ENCODE measurements at regions not wholly inside any gene's neighbourhood (a gene's known extent, or its start where the extent isn't known, plus 50 kb on each side); places are given as distances from the start of the nearest gene placed in this dataset.

DNA sequence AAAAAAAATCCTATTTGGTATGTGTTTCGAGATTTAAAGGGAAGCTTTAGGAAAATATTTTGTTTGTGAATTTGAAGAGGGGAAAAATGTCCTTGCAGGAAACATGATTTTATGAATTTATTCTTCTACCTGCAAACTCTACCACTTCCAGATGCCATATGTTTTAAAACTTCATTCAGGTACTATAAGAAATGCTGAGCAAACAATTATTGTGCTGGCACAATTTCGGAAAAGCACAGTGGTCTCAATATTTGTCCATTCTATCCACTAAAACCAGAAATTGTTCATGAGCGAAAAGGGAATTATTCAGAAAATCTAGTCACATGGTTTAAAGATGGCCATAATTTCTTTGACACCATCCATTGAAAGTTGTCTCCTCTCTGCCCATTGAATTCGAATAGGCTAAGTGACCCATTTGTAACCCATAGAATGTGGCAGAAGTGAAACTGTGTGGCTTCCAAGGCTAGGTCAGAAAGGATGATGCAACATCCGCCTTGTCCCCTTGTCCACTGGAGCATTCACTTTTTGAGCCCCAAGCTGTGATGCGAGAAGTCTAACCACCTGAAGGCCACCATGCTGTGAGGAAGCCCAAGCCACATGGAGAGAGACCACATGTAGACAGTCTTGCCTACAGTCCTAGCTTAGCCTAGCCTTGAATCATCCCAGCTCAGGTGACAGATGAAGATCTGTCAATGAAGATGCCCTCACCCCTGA lies 189.8 kb upstream of the PRKCQ start:
- no peak for DNase-seq (ENCODE audit: low read depth)

DNA sequence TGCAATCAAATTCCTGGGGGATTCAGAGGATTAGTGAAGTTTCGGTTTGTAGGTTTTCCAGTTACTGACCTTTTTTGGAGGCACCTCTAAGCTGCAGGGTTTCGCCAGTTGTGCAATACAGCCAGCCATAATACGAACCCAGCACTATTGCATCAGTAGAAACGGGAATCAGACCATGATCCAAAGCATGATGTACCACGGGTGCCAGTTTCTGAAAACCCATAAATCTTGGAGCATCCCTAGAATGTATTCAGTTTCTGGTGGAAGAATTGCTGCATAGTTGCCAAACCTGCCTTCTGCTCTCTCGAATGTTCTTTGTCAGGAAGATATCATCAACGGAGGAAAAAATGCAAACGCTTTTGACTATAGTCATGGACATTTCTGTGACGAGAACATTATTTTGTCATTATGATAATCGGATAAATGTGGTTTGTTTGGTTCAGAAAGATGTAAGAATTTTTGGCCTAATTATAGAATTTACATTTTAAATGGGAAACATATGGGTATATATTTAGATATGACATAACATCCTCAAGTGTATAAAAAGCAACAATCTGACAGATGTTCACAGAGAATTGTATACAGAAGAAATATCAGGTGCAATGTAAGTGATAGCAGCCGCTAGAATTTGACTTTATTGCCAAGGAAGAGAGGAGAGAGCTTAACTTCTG lies 186.2 kb upstream of the PRKCQ start:
- DNase-seq (ENCODE audit: low read depth) = no peak

DNA sequence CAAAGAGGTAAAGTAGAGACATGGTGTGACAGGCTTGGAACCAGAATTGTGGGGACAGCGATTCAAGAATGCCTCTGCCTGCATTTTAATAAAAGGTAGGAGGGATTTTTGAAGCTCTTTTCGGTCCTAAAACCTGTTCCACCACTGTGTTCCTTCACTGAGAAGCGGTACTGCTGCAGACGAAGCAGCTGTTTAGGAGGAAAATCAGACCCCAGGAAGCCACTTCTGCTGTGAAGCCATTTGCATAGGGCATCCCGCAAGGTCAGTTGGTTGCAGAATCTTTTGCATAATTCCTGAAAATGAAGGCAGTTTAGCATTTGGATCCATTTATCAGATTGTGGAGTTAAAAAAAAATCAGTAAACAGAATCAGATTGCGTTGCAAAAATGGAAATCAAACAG lies 183.3 kb upstream of the PRKCQ start:
- DNase-seq (ENCODE audit: low read depth) = no peak

DNA sequence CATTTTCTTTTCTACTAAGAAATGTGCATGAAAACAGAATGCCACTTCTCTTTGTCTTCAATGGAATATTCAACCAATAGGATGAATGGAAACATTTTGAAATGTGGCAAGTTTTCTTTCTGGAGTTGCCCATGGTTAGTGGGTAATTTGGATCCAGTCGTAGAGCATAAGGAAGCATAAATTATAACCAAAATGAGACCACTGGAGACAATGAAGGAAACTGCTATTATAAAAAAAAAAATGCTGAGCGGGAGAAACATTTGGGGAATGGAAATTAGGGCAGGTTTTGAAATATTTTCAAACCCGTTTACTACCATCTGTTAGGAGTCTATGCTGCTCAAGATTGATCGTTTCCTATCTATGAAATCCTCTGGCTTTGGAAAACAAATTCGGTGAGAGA lies 182.9 kb upstream of the PRKCQ start:
- DNase-seq (ENCODE audit: low read depth) = no peak

DNA sequence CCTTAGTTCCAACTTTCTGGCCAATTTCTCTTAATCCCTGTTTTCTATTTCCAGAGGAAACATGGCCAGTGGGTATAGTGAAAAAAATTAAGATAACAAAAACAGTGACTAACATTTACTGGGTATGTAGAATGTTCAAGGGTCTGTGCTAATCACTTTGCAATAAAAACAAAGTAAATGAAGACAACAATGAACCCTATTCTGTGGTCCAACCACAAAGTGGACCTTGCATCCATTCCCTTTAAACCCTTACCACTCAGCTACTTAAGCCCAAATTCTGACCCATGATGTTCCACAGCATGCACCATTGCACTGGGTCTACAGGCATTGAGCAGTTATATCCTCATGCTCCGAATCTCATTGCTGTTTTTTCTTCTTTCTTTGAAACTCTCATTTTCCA lies 179.9 kb upstream of the PRKCQ start:
- DNase-seq (ENCODE audit: low read depth) = no peak

DNA sequence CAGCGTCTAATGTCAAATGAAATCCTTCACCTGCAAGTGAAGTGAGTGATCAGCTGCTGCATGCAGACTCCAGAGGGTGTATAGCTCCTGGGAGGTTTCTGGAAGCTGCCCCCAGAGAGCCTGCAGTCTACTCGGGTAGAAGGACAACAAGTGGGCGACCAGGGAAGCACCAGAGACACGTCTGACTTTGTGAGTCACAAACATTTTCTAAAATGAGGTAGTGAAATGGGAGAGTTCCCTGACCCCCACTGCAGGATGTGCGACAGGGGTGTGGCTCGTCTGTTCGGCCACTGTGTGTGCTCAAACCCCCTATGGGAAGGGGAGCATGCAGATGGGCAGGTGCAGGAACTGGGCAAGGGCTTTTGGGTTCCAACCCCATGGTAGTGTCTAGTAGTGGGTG lies 177.1 kb upstream of the PRKCQ start:
- no peak for DNase-seq (ENCODE audit: low read depth)

DNA sequence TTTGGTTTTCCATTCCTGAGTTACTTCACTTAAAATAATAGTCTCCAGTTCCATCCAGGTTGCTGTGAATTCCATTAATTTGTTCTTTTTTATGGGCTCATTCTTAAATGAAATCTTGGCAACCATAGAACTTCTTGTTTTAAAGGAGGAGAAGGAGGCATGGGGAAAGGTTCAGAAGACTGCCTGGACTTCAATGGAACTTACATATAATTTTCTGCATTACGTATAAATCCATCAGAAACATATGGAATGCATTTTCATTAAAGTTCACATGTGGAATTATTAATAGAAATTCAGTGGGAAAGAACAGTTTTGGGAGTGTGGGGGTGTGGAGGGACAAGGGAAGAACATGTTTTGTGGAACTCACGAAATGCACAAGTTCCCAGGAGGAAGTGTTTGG lies 176.6 kb upstream of the PRKCQ start:
- DNase-seq (ENCODE audit: low read depth) = no peak

DNA sequence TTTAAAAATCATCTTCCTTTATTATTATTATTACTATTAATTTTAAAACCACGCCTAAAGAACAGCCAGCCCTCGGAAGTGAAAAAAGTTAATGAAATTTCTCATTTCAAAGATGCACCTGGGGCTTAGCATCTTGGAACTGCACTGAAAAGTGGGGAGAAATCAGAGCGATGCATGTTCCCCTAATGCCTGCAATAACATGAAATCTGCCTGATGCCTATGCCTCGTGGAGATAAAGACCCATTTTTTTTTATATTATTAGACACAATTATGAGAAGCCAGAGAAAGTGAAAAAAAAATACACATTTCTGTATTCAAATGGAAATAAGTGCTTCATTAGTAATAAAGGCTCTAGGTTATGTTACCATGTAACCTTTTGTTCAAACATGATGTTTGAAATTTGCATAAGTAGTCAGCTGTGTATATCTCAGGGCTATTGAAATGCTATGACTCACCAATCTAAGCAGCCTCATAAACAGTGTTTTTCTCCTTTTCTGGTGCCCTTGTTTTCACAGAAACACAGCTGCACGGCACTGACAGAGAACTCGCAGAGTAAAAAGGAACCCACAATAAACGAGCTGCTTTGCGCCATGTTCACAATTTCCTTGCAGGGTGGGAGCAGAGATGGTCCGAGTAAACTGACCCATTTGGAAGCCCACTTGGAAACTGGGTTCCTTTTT lies 175.8 kb upstream of the PRKCQ start:
- DNase-seq (ENCODE audit: low read depth) = no peak

DNA sequence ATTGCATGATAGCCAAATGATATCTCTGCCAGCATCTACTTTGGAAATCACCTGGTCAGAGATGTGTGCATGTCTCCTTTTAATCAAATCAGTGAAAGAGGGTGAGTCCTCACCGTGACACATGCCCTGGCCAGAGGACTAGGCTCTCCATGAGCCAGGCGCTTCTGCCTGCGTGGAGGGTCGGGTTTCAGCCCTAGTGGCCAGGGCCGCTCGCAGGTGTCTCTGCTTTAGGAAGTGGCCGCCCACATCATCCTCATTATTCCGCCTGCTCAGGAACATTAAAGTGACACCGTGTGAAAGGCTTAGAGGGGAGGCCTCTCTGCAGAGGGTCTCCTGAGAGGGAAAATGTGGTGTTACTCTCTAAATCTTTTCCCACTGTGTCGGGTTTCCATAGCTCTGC lies 173.6 kb upstream of the PRKCQ start:
- no peak for DNase-seq (ENCODE audit: low read depth)

DNA sequence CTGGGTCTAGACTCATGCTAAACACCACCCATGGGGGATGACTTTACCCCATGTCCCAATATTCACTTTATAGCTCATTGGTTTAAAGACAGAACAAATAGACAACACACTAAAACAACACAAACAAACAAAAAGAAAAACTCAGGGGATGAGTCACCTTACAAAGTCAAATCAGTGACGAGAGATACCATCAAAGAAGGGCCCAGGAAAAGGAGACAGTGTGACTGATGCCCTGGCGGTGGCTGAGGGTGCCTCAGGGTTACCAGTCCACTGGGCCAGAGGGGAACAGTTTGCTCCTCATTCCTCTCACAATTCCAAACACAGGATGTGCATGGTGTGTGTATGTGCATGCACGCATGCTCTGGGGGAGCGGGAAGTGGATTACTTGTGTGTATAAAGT lies 171.3 kb upstream of the PRKCQ start:
- DNase-seq (ENCODE audit: low read depth) = no peak

DNA sequence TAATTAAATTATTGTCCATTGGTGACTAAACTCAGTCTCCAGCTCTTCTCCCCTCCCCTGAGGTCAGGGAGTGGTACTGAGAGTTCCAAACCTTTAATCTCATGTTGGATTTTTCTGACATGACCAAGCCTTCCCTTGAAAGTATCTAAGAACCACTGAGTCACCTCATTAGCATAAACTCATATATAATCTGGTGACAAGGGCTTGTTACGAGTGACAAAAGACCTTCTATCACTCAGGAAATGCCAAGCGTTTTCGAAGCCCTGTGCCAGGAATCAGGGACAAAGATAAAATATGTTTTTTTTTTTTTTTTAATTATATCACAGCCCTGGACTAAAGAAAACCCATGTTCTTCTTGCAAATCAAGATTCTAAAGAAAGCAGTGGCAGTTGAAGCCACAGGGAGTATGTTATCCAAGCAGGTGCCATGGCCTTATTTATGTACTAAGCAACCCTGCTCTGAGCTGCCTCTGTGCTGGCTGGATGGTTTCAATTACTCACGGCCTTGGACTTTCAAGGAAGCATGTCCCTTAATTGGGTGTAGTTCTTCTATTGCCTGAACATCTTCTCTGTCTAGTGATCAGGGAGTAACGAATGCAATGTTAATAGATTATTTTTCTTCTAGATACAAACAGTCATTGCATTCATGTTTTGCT lies 169.0 kb upstream of the PRKCQ start:
- no peak for DNase-seq (ENCODE audit: low read depth)

DNA sequence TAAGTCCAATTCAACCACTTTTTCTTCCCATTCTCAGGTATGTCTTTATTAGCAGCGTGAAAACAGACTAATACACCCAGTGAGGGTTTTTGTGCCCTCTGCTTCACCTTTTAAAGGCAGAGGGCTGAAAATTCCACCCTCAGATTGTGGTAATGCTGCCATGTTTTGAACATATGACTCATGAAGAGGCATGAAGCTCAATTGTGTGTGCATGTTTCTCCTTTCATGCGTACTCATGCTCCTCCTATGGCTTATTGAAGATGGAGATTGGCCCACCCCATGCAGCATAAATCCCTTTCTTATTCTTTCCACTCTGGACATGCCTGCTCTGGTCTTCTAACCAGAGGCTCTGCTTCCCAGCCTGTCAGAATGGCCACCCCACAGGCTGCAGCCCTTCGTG lies 168.0 kb upstream of the PRKCQ start:
- no peak for DNase-seq (ENCODE audit: low read depth)

DNA sequence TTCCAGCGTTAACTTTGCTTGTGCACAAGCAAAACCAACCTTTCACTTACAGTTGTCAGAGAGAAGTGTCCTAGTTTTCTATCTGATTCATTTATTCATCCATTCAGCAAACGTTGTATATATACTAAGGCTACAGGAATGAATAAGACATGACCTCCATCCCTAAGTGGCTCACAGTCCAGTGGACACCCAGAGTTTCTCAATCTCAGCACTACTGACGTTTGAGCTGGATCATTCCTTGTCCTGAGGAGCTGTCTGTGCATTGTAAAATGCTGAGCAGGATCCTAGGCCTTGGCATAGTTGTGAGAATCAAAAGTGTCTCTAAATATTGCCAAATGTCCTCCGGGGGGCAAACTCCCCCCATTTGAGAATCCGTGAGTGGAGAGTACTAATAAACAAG lies 166.7 kb upstream of the PRKCQ start:
- DNase-seq (ENCODE audit: low read depth) = no peak

DNA sequence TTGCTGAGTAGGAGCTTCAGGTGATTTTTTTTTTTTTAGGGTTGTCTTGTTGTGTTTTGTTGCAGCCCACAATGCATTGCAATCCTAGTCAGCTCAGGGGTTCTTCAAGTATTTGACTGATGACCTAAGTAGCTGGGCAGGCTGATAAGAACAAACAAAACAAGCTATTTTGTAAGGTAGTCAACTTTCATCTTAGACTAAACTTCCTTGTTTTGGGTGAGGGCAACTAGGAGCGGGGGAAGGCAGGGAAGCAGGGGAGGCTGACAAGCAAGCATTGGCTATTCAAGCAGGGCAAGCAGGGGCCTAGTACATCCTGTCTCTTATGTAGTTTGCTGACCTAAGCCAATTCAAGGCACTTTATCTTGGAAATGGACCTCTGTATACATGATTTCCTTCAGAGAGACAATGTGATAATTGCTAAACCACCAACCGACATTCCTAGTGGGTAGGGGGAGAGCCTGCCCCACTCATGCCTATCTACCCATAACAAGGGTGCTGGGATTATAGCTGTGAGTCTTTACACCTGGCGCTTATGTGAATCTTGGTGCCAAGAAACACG lies 163.3 kb upstream of the PRKCQ start:
- DNase-seq (ENCODE audit: low read depth) = no peak

DNA sequence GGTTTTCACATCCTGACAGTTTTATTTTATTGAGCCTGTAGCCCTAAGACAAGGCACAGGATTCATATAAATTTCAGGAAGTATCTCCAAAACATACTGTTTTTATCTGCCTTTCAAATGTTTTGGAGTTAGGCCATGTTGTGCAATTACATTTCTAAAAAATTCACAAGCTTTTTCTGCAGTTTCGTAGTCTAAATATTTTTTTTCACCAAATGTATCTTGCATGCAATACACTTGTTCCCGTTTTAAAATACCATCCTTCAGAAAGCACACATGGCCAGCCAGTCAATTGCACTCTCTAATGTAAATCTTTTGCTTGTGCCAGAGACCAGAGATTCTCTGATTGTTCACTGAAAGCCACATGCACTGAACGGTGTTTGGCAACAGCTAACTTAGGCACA lies 161.5 kb upstream of the PRKCQ start:
- no peak for DNase-seq (ENCODE audit: low read depth)

DNA sequence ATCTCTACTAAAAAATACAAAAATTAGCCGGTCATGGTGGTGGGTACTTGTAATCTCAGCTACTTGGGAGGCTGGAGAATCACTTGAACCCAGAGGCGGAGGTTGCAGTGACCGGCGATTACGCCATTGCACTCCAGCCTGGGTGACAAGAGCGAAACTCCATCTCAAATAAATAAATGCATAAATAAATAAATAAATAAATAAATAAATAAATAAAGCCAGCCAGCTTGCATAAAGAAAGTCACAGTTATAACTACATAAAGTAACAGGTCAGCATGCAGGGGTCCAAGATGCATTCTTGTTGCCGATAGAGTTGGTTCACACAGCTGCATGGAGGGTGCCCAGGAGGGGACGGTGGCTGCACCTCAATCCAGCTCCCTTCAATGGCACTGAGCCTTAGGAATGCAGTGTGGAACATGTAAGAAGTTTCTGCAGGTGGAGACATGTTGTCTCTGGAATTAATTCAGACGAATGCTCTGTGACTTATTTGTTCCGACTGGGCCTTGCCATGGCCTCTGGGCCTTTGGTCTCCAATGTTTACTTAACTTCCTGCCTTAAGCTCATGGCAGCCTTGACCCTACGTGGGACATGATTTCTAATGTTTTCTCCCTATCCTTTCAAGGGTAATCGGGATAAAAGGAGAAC lies 159.6 kb upstream of the PRKCQ start:
- no peak for DNase-seq (ENCODE audit: low read depth)

DNA sequence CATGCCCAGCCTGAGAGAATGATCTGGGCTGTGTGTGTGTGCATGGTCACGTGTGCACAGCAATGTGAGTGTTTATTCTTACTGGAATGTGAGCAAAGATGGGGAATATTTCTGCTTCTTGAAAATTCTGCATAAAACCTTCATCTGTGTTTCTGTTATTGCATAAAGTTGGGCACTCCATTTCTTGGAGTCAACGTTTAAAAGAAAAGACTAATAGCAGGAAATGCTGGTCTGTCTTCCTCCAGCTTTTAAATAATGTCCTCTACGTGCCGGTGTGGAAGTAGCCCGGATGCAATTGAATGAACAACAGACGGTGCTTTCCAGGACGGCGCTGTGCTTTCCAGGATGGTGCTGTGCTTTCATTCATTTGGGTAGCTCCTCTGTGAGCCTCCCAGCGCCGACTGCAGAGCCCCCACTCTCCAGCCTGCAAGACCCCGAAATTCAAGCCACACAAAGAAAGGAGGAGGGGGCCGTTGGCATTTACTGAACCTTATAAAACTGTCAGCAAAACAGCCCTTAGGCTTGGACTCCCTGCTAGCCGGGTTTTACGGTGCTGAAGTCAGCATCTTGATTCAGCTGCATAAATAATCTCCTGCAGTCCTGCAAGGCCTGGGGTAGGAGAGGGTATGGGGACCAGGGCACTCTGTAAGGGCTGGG lies 158.2 kb upstream of the PRKCQ start:
- no peak for DNase-seq (ENCODE audit: low read depth)

DNA sequence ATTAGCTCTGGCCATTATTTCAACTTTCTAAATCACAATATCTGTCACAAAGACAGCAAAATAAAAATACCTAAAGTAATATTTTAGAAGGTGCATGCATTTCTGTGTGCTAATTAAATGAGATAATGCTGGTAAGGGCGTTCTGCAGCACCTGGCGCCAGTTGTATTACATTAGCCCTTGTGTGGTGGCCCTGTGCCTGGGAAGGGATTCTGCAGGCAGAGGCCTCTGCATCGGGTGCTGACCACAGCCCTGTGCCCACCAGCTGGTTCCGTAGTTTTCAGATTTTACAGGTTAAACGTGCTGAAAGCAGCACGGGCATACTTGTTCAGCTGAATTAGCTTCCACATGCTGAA lies 157.7 kb upstream of the PRKCQ start:
- DNase-seq (ENCODE audit: low read depth) = no peak

DNA sequence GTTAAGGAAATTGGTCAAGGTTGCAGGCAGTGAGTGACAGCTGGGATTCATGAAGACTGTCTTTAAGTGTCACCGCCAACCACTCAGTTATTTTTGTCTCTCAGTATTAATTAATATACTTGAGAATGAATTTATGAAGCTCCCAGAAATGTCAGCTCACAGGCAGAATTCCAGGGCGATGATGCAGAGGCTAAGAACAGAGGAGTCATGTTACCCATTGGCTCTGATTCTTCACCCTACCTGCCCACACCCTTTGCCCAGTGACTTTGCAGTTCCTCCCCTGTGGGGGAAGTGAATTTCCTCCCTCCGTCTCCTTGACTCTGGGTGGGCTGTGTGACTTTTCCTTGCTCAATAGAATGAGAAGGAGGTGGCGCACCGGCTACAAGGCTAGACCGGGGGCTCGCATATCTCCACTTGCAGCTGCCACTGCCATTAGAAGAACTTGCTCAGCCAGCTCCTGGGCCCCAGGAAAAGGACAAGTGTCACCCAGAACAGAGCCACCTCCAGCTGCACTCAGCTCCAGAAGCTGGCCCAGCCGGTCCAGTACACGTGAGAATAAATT lies 157.1 kb upstream of the PRKCQ start:
- DNase-seq (ENCODE audit: low read depth) = no peak

DNA sequence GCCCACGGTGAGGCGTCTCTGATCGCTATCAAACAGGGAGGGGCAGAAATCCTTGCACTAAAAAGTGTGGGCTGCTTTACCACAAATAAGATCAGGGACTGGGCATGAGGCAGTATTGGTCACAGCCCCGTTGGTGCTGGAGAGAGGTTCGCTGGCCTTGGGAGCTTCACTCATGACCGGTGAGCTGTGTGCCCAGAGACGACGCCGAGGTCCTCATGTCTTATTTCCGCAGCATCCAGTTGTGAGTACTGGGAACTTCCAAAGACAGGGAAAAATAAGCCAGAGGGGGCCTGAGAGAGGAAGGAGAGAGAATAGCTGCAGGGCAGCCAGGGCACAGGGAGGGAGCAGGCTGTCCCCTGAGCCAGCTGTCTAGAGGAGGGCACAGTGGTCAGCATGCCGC lies 154.2 kb upstream of the PRKCQ start:
- no peak for DNase-seq (ENCODE audit: low read depth)

DNA sequence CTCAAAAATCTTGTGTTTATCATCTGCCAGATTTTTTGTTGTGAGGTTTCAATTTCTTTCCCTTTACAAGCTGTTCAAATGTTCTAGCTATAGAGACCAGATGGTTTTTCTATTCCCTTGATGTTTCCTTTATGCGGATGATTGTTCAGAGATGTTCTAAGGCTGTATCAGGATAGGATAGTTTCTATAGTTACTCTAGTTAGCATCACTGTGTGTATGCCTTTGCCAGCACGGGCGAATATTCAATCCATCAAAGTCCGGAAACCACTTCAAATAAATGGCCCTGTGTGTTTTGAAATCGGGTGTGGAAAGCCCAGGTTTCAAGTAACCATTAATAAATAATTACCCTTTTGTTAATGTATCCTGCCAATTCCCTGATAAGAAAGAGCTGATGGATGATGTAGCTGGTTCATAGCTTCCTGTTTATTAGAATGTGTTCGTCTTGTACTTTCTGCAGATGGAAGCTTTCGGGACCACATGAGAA lies 149.8 kb upstream of the PRKCQ start:
- no peak for DNase-seq (ENCODE audit: low read depth)

All from stimulated activated CD8-positive, alpha-beta memory T cell treated with anti-CD3 and anti-CD28 coated beads, Interleukin-15, amount 100 ng/mL, for 1 hour (primary cell).